A549 (cell line): ENCODE measurements at regions not wholly inside any gene's neighbourhood (a gene's known extent, or its start where the extent isn't known, plus 50 kb on each side); places are given as distances from the start of the nearest gene placed in this dataset.

ENCODE experiments used
- ATAC-seq, 2 experiments: fragments of 200-7000 bp in 1 of 2; fragments of >200 bp in 1 of 2; cut with Nextera tagmentation in 1 of 2; cut with Tn5 transposase in 1 of 2; 3 replicates each; pipeline versions ENCODE4 v1.8.0 to v1.9.1; 2018 to 2020; ENCODE audit warnings: mild to moderate bottlenecking in 1 of 2, moderate library complexity in 1 of 2
- CTCF ChIA-PET: fragments of 300-600 bp; sonication (Branson Sonifier 250); formaldehyde crosslinking; extraction: SDS; loops from one replicate; lab custom pipeline; 2021; ENCODE audit warnings: antibody characterized with exemption, inconsistent platforms; lab: Yijun Ruan, JAX
- POLR2A ChIA-PET: fragments of 350-600 bp; formaldehyde crosslinking; extraction: SDS; loops from one replicate; lab custom pipeline; 2021; ENCODE audit warnings: antibody characterized with exemption, inconsistent platforms; lab: Yijun Ruan, JAX
- DNase-seq, 2 experiments: peaks; one replicate each; pipeline versions ENCODE4 v3.0.0 to v3.0.0-alpha.2; 2011 to 2016; ENCODE audit warnings: low read depth in 1 of 2, low spot score in 1 of 2
- FAIRE-seq: peaks from 2 replicates; lab custom pipeline; 2011; peaks lifted over from hg19 to GRCh38; lab: Jason Lieb, UNC
- H3K27ac ChIP-seq, 2 experiments: fragments of >200 bp; sonication (Bioruptor Twin); formaldehyde crosslinking; 3 replicates each; pipeline ENCODE4 v1.5.1; 2016 to 2017
- H3K4me1 ChIP-seq: fragments of >200 bp; sonication (Bioruptor Twin); formaldehyde crosslinking; 3 replicates; pipeline ENCODE4 v1.6.1; 2016
- H3K4me2 ChIP-seq: fragments of >200 bp; sonication (Bioruptor Twin); formaldehyde crosslinking; 3 replicates; pipeline ENCODE4 v1.6.1; 2016
- H3K4me3 ChIP-seq: fragments of >200 bp; sonication (Bioruptor Twin); formaldehyde crosslinking; 3 replicates; pipeline ENCODE4 v1.5.1; 2016
- H3K9me3 ChIP-seq: fragments of >200 bp; sonication (Bioruptor Twin); formaldehyde crosslinking; 3 replicates; pipeline ENCODE4 v1.6.1; 2016
- CBX8 ChIP-seq: fragments of 200-600 bp; sonication (generic); IDR thresholded peaks from 2 replicates; pipeline ENCODE4 v1.6.1; 2016
- EHF ChIP-seq: fragments of 250-450 bp; sonication (Bioruptor Pico); IDR thresholded peaks from 2 replicates; pipeline ENCODE4 v1.5.0; 2020; ENCODE audit warnings: mild to moderate bottlenecking
- EHMT2 ChIP-seq: fragments of 200-600 bp; sonication (generic); IDR thresholded peaks from 2 replicates; pipeline ENCODE4 v1.6.1; 2016; ENCODE audit warnings: antibody characterized with exemption, low read depth, mild to moderate bottlenecking, moderate library complexity
- EP300 ChIP-seq, 2 experiments: fragments of >200 bp; sonication (Bioruptor Twin); formaldehyde crosslinking; IDR thresholded peaks; 2 replicates in 1 of 2; 3 replicates in 1 of 2; pipeline ENCODE4 v1.6.1; 2016 to 2017
- ESRRA ChIP-seq: fragments of 150-350 bp; IDR thresholded peaks from 2 replicates; pipeline ENCODE4 v1.6.1; 2014; ENCODE audit warnings: mild to moderate bottlenecking, low read length, borderline replicate concordance
- GATA3 ChIP-seq: IDR thresholded peaks from 2 replicates; pipeline ENCODE4 v1.6.1; 2012; ENCODE audit warnings: borderline replicate concordance
- HOXA7 ChIP-seq: fragments of 250-450 bp; sonication (Bioruptor Pico); IDR thresholded peaks from 2 replicates; pipeline ENCODE4 v1.5.0; 2020; ENCODE audit warnings: mild to moderate bottlenecking, moderate library complexity
- HOXB13 ChIP-seq: fragments of 250-450 bp; sonication (Bioruptor Pico); IDR thresholded peaks from 2 replicates; pipeline ENCODE4 v1.5.0; 2020; ENCODE audit warnings: low read depth, mild to moderate bottlenecking, moderate library complexity
- JUN ChIP-seq, 2 experiments: fragments of >200 bp; sonication (Bioruptor Twin); formaldehyde crosslinking; IDR thresholded peaks; 2 replicates in 1 of 2; 3 replicates in 1 of 2; pipeline ENCODE4 v1.6.1; 2016 to 2017
- MAFK ChIP-seq: fragments of 450-650 bp; IDR thresholded peaks from 2 replicates; pipeline ENCODE4 v1.6.1; 2014; ENCODE audit not compliant: partially characterized antibody
- PBX3 ChIP-seq: IDR thresholded peaks from 2 replicates; pipeline ENCODE4 v1.6.1; 2012
- RARB ChIP-seq: fragments of 250-450 bp; sonication (Bioruptor Pico); IDR thresholded peaks from 2 replicates; pipeline ENCODE4 v1.8.0; 2021; ENCODE audit warnings: mild to moderate bottlenecking, moderate library complexity
- RCOR1 ChIP-seq: fragments of 150-350 bp; IDR thresholded peaks from 2 replicates; pipeline ENCODE4 v1.6.1; 2014; ENCODE audit warnings: antibody characterized with exemption, low read length, low read depth
- RFX5 ChIP-seq: fragments of 450-650 bp; IDR thresholded peaks from 2 replicates; pipeline ENCODE4 v1.7.1; 2014; ENCODE audit warnings: antibody characterized with exemption, mild to moderate bottlenecking, moderate library complexity
- RNF2 ChIP-seq: fragments of 200-600 bp; sonication (generic); IDR thresholded peaks from 2 replicates; pipeline ENCODE4 v1.6.1; 2016; ENCODE audit warnings: low read depth, mild to moderate bottlenecking, antibody characterized with exemption, moderate library complexity, borderline replicate concordance
- SREBF2 ChIP-seq: fragments of 450-650 bp; IDR thresholded peaks from 2 replicates; pipeline ENCODE4 v1.6.1; 2014; ENCODE audit warnings: mild to moderate bottlenecking, moderate library complexity
- ZSCAN20 ChIP-seq: fragments of 250-450 bp; sonication (Bioruptor Pico); IDR thresholded peaks from 2 replicates; pipeline ENCODE4 v1.8.0; 2022; ENCODE audit warnings: mild to moderate bottlenecking, moderate library complexity
- WGBS: methylation state at CpG from one replicate; pipeline ENCODE4 v1.1.6; 2017; ENCODE audit errors: missing lambda C conversion rate; 5-methylcytosine and 5-hydroxymethylcytosine counted together
- TF ChIP-seq, protein P1 (sequence below): IDR thresholded peaks from 2 replicates; pipeline ENCODE4 v1.6.1; 2012
- TF ChIP-seq, protein P2 (sequence below): fragments of >200 bp; sonication (Bioruptor Twin); formaldehyde crosslinking; IDR thresholded peaks from 3 replicates; pipeline ENCODE4 v1.5.1; 2016

DNA sequence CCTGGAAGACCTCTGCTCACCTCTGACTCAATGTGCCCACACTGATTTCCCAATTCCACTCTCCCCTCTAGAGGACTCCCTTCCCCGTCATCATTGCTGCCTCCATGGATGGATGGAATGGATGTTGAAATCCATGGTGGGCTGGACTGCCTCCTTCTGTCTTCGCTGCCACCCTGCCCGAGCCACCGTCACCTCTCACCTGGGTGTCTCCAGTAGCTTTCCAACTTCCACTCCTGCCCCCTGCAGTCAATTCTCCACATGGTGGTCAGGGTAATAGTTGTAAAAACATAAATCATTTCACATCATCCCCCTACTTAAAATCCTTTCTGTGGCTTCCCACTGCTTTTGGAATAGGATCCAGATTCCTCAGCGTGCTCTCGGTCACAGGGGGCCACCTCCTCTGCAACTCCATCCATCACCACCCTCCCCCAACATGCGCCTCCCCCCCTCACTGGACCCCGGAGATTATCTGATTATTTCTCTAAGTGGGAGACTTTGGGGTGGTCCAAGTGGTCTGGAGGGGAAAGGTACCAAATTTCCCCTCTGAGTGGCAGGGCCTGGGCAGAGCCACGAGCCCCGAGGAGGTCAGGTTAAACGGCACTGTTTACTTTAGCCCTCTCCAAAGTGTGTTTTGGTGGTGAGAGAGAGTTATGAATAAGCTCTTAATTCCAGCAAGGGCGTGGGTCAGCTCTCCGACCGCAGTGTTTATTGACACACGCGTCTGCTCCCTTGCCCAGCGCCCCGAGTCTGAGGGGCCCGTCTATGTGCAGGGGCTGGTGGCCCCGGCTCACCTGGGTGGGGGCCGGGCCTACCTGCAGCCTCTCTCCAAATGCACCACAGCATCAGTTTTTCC is 313.7 kb downstream of the MN1 start:
- H3K4me3 ChIP-seq: no peak overlapping the region; the same call in 2 of the 3 replicates
- DNase-seq (peak in 1 of 2 experiments; percentile 31), FAIRE-seq (no peak), ATAC-seq (peak; percentile 47 to 75; a peak in 4 of 6 replicates)
- peak overlapping the region; percentile 63 to 80; a peak in 5 of 6 replicates for H3K27ac ChIP-seq
- 35% methylated on average over 16 of the region's 21 CpGs for WGBS
- CTCF ChIA-PET: interaction anchor here (1.3 kb wide), 1 partner anchor 11 kb away, joined by 3 read pairs; no protein-coding TSS in a partner anchor
- TF ChIP-seq JUN (IDR thresholded peaks at IDR 0.05): no peak
- TF ChIP-seq RCOR1: no peak
- TF ChIP-seq, protein P1, sequence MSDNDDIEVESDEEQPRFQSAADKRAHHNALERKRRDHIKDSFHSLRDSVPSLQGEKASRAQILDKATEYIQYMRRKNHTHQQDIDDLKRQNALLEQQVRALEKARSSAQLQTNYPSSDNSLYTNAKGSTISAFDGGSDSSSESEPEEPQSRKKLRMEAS: 0 out of 2 replicates have a peak, but pooled peaks have one; percentile 22
- no peak for TF ChIP-seq PBX3
- TF ChIP-seq GATA3: 0 out of 2 replicates have a peak, but pooled peaks have one; percentile 15
- no peak for TF ChIP-seq HOXA7
- TF ChIP-seq RFX5: no peak
- TF ChIP-seq, all 56 proteins: peak for 2
- no peaks in the 10 kb centered on the region for H3K9me3 ChIP-seq
- POLR2A ChIA-PET: no interaction called here
- H3K4me2 ChIP-seq: peak overlapping the region; percentile 78
- peaks cover 28% of the 10 kb centered on the region for H3K4me1 ChIP-seq

GRCh38 chr22:27488456-27489177 is 312.9 kb downstream of the MN1 start:
- Histone ChIP-seq H3K4me1 (peaks cover 28% of the 10 kb centered on the region), H3K9me3 (no peaks in the 10 kb centered on the region), H3K4me3 (no peak overlapping the region; the same call in 2 of the 3 replicates), H3K4me2 (peak overlapping the region; percentile 78), H3K27ac (peak overlapping the region; percentile 63 to 80)
- CTCF ChIA-PET: interaction anchor here (0.6 to 1.2 kb wide), 3 partner anchors 81 to 689 kb away, joined by 3 to 4 read pairs (median 3); no protein-coding TSS in a partner anchor
- peak in 1 of 2 experiments; percentile 35; a peak in 3 of 6 replicates for ATAC-seq
- TF ChIP-seq EHMT2: no peak
- TF ChIP-seq HOXB13 (CRISPR knock-in tag): no peak
- TF ChIP-seq EP300 (IDR thresholded peaks at IDR 0.05): no peak
- TF ChIP-seq RNF2: no peak
- no peak for TF ChIP-seq ESRRA
- no peak for TF ChIP-seq EHF (CRISPR knock-in tag)
- TF ChIP-seq, protein P2, sequence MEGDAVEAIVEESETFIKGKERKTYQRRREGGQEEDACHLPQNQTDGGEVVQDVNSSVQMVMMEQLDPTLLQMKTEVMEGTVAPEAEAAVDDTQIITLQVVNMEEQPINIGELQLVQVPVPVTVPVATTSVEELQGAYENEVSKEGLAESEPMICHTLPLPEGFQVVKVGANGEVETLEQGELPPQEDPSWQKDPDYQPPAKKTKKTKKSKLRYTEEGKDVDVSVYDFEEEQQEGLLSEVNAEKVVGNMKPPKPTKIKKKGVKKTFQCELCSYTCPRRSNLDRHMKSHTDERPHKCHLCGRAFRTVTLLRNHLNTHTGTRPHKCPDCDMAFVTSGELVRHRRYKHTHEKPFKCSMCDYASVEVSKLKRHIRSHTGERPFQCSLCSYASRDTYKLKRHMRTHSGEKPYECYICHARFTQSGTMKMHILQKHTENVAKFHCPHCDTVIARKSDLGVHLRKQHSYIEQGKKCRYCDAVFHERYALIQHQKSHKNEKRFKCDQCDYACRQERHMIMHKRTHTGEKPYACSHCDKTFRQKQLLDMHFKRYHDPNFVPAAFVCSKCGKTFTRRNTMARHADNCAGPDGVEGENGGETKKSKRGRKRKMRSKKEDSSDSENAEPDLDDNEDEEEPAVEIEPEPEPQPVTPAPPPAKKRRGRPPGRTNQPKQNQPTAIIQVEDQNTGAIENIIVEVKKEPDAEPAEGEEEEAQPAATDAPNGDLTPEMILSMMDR: no peak
- TF ChIP-seq MAFK: no peak
- no peak for TF ChIP-seq RARB
- TF ChIP-seq SREBF2: no peak
- no peak for TF ChIP-seq ZSCAN20 (CRISPR knock-in tag)
- no peak for TF ChIP-seq GATA3
- TF ChIP-seq CBX8: no peak
- TF ChIP-seq, protein P1: no peak
- no peak for TF ChIP-seq JUN (IDR thresholded peaks at IDR 0.05)
- WGBS: 90% methylated on average over 9 of the region's 12 CpGs
- no peak for FAIRE-seq
- no peak for DNase-seq
- POLR2A ChIA-PET: no interaction called here
